ENCODE measurements at regions not wholly inside any gene's neighbourhood (a gene's known extent, or its start where the extent isn't known, plus 50 kb on each side); places are given as distances from the start of the nearest gene placed in this dataset.

DNA sequence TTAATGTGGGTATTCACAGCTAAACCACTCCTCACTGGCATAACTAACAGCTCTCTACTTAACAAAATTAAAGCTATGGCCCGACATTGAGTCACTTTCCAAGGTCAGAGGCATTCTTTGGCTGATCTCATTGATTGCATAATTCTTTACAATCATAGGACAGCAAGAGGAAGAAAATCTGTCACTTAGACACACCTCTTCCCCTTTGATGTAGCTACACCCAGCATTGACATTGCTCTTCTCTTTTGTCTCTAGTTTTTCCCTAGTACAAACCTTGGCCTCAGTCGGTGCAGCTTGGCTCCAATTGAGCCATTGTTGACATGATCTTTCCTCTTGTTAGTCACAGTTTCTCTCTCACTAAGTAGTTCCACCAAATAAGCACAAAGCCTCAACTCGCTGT is 313.3 kb upstream of the ACTRT1 start:
- H3K9me3 Mint-ChIP-seq, result no peaks in the 10 kb centered on the region
- DNase-seq (ENCODE audit: low spot score), result no peak
- no peaks in the 10 kb centered on the region for H3K4me1 Mint-ChIP-seq (ENCODE audit: low read depth)
- no peak overlapping the region for H3K4me3 Mint-ChIP-seq
- no peaks in the 10 kb centered on the region for H3K27me3 Mint-ChIP-seq (ENCODE audit: insufficient read depth)
- intact Hi-C loops (cut with micrococcal nuclease), result no loop called here
- no peak overlapping the region for H3K27ac Mint-ChIP-seq
- H3K36me3 Mint-ChIP-seq (ENCODE audit: low read depth), result no peaks in the 10 kb centered on the region

DNA sequence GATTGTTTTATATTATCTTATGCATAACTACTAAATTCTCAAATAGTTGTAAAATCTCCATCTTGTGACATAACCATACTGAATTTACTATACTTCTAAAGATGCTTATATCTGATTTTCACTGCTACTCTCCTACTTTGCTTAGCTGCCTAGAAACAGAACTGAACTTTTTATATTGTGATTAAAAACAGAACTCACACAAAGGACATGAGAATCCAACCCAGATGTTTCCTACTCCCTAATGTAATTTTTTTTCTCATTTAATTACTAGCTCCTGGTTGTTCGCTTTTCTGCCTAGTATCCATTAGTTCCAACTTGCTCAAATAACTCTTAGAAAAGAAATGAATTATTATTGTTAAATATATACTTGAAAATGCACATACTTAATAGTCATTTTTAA is 283.5 kb upstream of the ACTRT1 start:
- Mint-ChIP-seq H3K36me3 (ENCODE audit: low read depth) (no peaks in the 10 kb centered on the region), H3K9me3 (no peaks in the 10 kb centered on the region), H3K4me3 (no peak overlapping the region), H3K27me3 (ENCODE audit: insufficient read depth) (no peaks in the 10 kb centered on the region), H3K4me1 (ENCODE audit: low read depth) (no peaks in the 10 kb centered on the region), H3K27ac (no peak overlapping the region)
- intact Hi-C loops (cut with micrococcal nuclease), result no loop called here
- DNase-seq (ENCODE audit: low spot score), result no peak

DNA sequence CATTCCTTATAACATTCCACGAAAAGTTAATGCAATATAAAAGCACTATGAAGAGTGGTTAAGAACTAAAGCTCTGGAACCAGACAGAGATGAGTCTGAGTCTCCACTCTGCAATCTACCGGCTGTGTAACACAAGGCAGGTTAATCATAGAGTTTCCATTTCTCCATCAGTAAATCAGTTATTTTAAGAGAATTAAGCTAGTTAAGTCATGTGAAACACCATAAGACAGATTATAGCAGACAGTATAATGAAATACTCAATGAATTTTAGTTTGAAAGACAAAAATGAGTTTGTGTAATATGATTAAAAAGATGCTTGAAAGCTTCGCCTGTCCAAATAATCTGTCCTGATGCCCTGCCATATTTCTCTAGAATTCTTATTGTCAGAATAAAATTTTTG is 282.6 kb upstream of the ACTRT1 start:
- Mint-ChIP-seq H3K27ac (no peak overlapping the region), H3K36me3 (ENCODE audit: low read depth) (no peaks in the 10 kb centered on the region), H3K4me1 (ENCODE audit: low read depth) (no peaks in the 10 kb centered on the region), H3K4me3 (no peak overlapping the region), H3K9me3 (no peaks in the 10 kb centered on the region), H3K27me3 (ENCODE audit: insufficient read depth) (no peaks in the 10 kb centered on the region)
- DNase-seq (ENCODE audit: low spot score), result no peak
- intact Hi-C loops (cut with micrococcal nuclease), result no loop called here

DNA sequence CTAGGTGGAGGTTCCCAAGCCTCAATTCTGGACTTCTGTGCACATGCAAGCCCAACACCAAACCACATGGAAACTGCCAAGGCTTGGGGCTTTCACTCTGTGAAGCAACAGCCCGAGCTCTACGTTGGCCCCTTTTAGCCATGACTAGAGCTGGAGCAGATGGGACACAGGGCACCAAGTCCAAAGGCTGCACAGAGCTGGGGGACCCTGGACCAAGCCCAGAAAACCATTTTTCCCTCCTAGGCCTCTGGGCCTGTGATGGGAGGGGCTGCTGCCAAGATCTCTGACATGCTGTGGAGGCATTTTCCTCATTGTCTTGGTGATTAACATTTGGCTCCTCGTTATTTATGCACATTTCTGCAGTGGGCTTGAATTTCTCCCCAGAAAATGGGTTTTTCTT is 258.7 kb upstream of the ACTRT1 start:
- intact Hi-C loops (cut with micrococcal nuclease), result no loop called here
- H3K27ac Mint-ChIP-seq, result no peak overlapping the region

DNA sequence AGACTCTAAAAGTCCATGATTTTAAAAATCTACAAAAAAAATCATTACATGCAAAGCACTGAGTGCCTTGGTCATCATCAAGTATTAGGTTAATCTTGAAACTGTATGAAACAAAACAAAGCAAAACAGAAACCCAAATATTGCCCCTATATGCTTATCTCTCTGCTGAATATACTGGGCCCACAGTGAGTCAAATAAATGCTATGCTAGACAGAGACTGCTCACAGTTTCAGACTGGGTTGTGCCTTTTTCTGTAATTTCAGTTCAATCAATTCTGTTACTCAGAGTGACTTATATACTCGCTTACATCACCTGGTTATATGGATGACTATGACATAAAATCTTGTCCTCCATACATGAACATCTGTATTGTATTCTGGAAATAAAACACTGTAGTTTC is 257.1 kb upstream of the ACTRT1 start:
- intact Hi-C loops (cut with micrococcal nuclease), result no loop called here
- H3K27ac Mint-ChIP-seq, result no peak overlapping the region
- no peaks in the 10 kb centered on the region for H3K9me3 Mint-ChIP-seq
- no peaks in the 10 kb centered on the region for H3K4me1 Mint-ChIP-seq (ENCODE audit: low read depth)
- H3K4me3 Mint-ChIP-seq, result no peak overlapping the region
- DNase-seq (ENCODE audit: low spot score), result no peak
- no peaks in the 10 kb centered on the region for H3K27me3 Mint-ChIP-seq (ENCODE audit: insufficient read depth)
- H3K36me3 Mint-ChIP-seq (ENCODE audit: low read depth), result no peaks in the 10 kb centered on the region

More for the DNA sequence above, 258.7 kb upstream of the ACTRT1 start:
- no peak overlapping the region for H3K4me3 Mint-ChIP-seq
- no peaks in the 10 kb centered on the region for H3K4me1 Mint-ChIP-seq (ENCODE audit: low read depth)
- no peaks in the 10 kb centered on the region for H3K9me3 Mint-ChIP-seq
- no peaks in the 10 kb centered on the region for H3K36me3 Mint-ChIP-seq (ENCODE audit: low read depth)
- no peaks in the 10 kb centered on the region for H3K27me3 Mint-ChIP-seq (ENCODE audit: insufficient read depth)
- no peak for DNase-seq (ENCODE audit: low spot score)

DNA sequence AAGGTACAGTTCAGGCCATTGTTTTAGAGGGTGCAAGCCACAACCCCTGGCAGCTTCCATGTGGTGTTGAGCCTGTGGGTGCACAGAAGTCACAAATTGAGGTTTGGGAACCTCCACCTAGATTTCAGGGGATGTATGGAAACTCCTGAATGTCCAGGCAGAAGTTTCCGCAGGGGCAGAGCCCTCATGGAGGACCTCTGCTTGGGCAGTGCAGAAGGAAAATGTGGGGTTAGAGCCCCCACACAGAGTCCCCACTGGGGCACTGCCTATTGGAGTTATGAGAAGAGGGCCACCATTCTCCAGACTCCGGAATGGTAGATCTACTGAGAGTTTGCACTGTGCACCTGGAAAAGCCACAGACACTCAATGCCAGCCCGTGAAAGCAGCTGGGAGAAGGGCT is 242.0 kb upstream of the ACTRT1 start:
- H3K27me3 Mint-ChIP-seq (ENCODE audit: insufficient read depth), result no peaks in the 10 kb centered on the region
- intact Hi-C loops (cut with micrococcal nuclease), result no loop called here
- H3K36me3 Mint-ChIP-seq (ENCODE audit: low read depth), result no peaks in the 10 kb centered on the region

DNA sequence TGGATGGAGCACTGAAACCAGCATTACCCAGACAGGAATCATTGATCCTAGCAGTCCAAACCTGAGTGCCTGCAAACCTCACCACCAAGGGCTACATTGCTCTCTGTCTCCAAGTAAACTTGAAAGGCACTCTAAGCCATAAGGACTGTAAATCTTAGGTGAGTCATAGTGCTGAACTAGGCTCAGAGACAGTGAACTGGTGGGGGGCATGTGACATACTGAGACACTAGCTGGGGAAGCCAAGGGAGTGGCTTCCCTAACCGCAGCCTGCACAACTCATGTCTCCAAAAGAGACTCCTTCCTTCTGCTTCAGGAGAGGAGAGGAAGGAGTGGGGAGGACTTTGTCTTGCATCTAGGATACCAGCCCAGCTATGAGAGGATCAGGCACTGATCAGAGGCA is 235.5 kb upstream of the ACTRT1 start:
- H3K4me3 Mint-ChIP-seq, result no peak overlapping the region
- no peak overlapping the region for H3K27ac Mint-ChIP-seq
- intact Hi-C loops (cut with micrococcal nuclease), result no loop called here
- H3K36me3 Mint-ChIP-seq (ENCODE audit: low read depth), result no peaks in the 10 kb centered on the region
- H3K4me1 Mint-ChIP-seq (ENCODE audit: low read depth), result no peaks in the 10 kb centered on the region
- no peaks in the 10 kb centered on the region for H3K9me3 Mint-ChIP-seq
- H3K27me3 Mint-ChIP-seq (ENCODE audit: insufficient read depth), result no peaks in the 10 kb centered on the region
- no peak for DNase-seq (ENCODE audit: low spot score)

More for the DNA sequence above, 242.0 kb upstream of the ACTRT1 start:
- Mint-ChIP-seq H3K4me1 (ENCODE audit: low read depth) (no peaks in the 10 kb centered on the region), H3K4me3 (no peak overlapping the region), H3K27ac (no peak overlapping the region), H3K9me3 (no peaks in the 10 kb centered on the region)
- no peak for DNase-seq (ENCODE audit: low spot score)

DNA sequence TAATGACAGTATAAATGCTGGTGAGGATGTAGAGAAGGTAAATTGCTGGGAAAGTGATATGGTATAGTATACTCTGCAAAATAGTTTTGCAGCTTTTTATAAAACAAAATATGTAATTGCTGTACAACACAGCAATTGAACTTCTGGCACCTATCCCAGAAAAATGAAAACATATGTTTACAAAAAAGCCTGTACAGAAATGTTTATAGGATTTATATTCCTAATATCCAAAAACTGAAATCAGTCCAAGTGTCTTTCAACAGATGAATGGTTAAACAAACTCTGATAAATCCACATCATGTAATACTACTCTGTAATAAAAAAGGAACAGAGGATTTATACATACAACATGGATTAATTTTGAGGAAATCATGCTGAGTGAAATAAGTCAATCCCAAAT is 198.4 kb upstream of the ACTRT1 start:
- H3K36me3 Mint-ChIP-seq (ENCODE audit: low read depth), result no peaks in the 10 kb centered on the region
- H3K27me3 Mint-ChIP-seq (ENCODE audit: insufficient read depth), result no peaks in the 10 kb centered on the region
- no peak for DNase-seq (ENCODE audit: low spot score)
- H3K27ac Mint-ChIP-seq, result no peak overlapping the region
- H3K9me3 Mint-ChIP-seq, result no peaks in the 10 kb centered on the region
- intact Hi-C loops (cut with micrococcal nuclease), result no loop called here
- H3K4me3 Mint-ChIP-seq, result no peak overlapping the region
- H3K4me1 Mint-ChIP-seq (ENCODE audit: low read depth), result no peaks in the 10 kb centered on the region

DNA sequence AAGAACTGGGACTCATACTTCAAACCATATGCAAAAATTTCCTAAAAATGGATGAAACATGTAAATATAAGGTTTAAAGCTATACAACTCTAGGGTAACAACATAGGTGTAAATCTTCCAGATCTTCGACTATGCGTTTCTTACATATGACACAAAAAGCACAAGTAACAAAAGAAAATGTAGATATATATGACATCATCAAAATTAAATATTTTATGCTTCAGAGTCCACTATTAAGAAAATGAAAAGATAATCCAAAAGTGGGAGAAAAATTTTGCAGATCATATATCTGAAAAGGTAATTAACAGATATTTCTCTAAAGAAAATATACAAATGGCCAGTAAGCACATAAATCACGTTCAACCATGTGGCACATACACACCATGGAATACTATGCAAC is 164.2 kb upstream of the ACTRT1 start:
- H3K4me1 Mint-ChIP-seq (ENCODE audit: low read depth), result no peaks in the 10 kb centered on the region
- no peak overlapping the region for H3K27ac Mint-ChIP-seq
- H3K9me3 Mint-ChIP-seq, result no peaks in the 10 kb centered on the region
- intact Hi-C loops (cut with micrococcal nuclease), result no loop called here
- no peak overlapping the region for H3K4me3 Mint-ChIP-seq
- no peaks in the 10 kb centered on the region for H3K36me3 Mint-ChIP-seq (ENCODE audit: low read depth)
- H3K27me3 Mint-ChIP-seq (ENCODE audit: insufficient read depth), result no peaks in the 10 kb centered on the region
- DNase-seq (ENCODE audit: low spot score), result no peak

DNA sequence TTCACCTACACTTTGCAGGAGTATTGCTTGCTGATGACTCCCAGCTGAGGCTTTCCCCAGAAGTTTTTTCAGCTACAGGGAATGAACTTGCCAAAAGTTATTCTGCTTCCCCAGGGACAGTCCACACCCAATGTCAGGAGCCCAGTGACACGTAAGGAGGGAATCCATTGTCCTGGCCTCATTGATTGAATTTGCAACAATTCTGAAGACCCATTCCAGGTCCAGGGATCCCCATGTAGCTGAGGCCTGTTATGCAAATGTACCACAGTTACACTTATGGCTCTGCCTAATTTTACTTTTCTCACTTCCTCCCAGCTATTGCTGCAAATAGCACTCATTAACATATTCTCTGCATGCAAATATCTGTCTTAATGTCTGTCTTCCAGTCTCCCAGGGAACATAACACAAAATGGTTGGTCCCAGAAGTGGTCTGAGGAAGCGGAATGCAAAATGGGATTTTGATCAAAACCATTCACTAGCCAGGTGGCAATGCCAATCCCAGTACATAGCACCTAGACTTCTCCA is 113.7 kb upstream of the ACTRT1 start:
- Mint-ChIP-seq H3K36me3 (ENCODE audit: low read depth) (no peaks in the 10 kb centered on the region), H3K27me3 (ENCODE audit: insufficient read depth) (no peaks in the 10 kb centered on the region), H3K4me1 (ENCODE audit: low read depth) (no peaks in the 10 kb centered on the region), H3K9me3 (peaks cover 9% of the 10 kb centered on the region), H3K4me3 (no peak overlapping the region), H3K27ac (no peak overlapping the region)
- intact Hi-C loops (cut with micrococcal nuclease), result no loop called here
- DNase-seq (ENCODE audit: low spot score), result no peak

DNA sequence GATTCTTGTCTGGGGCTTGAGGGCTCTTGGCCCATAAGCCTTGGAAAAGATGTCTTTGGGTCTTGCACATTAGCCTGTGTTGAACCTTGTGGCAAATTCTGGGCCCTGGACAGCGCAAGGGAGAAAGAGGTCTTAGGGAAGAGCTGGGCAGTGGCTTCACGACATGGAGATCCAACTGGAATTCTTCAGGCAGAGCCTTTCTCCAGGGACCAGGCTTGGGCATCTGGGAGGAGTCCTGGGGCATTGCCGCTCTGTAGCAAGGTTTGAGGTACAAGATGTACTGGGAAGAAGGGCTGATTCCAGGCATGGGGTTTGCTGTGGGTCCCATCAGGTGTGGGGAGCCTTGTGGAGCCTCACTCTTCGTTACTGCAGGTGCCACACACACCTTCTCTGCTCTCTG is 104.0 kb upstream of the ACTRT1 start:
- DNase-seq (ENCODE audit: low spot score), result no peak
- intact Hi-C loops (cut with micrococcal nuclease), result no loop called here
- H3K9me3 Mint-ChIP-seq, result peaks cover 13% of the 10 kb centered on the region
- H3K4me3 Mint-ChIP-seq, result no peak overlapping the region
- H3K27ac Mint-ChIP-seq, result no peak overlapping the region
- H3K4me1 Mint-ChIP-seq (ENCODE audit: low read depth), result no peaks in the 10 kb centered on the region
- H3K36me3 Mint-ChIP-seq (ENCODE audit: low read depth), result no peaks in the 10 kb centered on the region
- no peaks in the 10 kb centered on the region for H3K27me3 Mint-ChIP-seq (ENCODE audit: insufficient read depth)

DNA sequence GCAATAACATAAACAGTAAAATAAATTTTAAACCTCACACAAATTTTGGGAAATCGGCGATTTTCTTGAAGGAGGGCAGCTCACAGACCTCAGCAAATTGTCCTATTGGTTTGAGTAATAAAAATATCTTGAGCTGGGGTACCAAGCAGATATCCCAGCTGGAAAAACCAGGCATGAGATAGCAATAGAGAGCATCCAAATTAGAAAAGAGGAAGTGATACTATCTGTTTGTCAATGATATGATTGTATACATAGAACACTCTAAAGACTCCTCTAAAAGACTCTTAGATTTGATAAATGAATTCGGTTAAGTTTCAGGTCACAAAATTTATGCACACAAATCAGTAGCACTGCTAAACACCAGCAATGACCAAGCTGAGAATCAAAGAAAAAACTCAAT is 90.5 kb upstream of the ACTRT1 start:
- Mint-ChIP-seq H3K27ac (no peak overlapping the region), H3K27me3 (ENCODE audit: insufficient read depth) (no peaks in the 10 kb centered on the region), H3K4me3 (no peak overlapping the region), H3K4me1 (ENCODE audit: low read depth) (no peaks in the 10 kb centered on the region), H3K9me3 (no peaks in the 10 kb centered on the region), H3K36me3 (ENCODE audit: low read depth) (no peaks in the 10 kb centered on the region)
- intact Hi-C loops (cut with micrococcal nuclease), result no loop called here
- no peak for DNase-seq (ENCODE audit: low spot score)

DNA sequence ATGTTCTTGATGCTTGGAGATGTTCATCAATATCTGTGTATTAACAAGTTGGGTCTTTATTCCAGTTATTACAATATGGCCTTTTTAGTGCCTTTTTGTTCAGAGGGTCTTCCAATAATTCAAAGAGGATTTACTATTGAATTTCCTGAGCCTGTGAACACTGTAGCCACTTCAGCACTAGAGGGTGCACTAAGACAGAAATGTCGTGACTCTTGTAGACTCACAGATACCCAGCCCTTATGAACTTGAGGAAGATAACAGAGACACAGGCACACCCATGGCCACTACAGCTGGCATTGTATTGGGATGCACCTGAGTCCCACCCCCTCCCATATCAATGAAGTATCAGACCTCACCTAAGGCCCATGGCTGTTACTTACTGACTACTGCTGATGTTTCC is 54.4 kb upstream of the ACTRT1 start:
- no peak overlapping the region for H3K27ac Mint-ChIP-seq
- DNase-seq (ENCODE audit: low spot score), result no peak
- no peaks in the 10 kb centered on the region for H3K36me3 Mint-ChIP-seq (ENCODE audit: low read depth)
- H3K4me1 Mint-ChIP-seq (ENCODE audit: low read depth), result no peaks in the 10 kb centered on the region
- no peaks in the 10 kb centered on the region for H3K9me3 Mint-ChIP-seq
- no peaks in the 10 kb centered on the region for H3K27me3 Mint-ChIP-seq (ENCODE audit: insufficient read depth)
- intact Hi-C loops (cut with micrococcal nuclease), result no loop called here
- H3K4me3 Mint-ChIP-seq, result no peak overlapping the region

DNA sequence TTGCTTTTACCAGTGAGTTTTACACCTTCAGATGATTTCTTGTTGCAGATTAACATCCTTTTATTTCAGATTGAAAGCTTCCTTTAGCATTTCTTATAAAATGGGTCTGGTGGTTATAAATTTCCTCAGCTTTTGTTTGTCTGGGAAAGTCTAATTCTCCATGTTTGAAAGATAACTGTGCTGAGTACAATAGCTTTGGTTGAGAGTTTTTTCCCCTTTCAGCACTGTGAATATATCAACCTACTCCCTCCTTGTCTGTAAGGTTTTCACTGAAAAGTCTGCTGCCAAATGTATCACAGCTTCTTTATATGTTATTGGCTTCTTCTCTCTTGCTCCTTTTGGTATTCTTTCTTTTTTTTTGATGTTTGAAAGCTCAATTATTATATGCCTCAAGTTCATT is 53.5 kb upstream of the ACTRT1 start:
- H3K27me3 Mint-ChIP-seq (ENCODE audit: insufficient read depth), result no peaks in the 10 kb centered on the region
- no peaks in the 10 kb centered on the region for H3K36me3 Mint-ChIP-seq (ENCODE audit: low read depth)
- H3K27ac Mint-ChIP-seq, result no peak overlapping the region
- H3K4me1 Mint-ChIP-seq (ENCODE audit: low read depth), result no peaks in the 10 kb centered on the region
- no peak overlapping the region for H3K4me3 Mint-ChIP-seq
- no peak for DNase-seq (ENCODE audit: low spot score)
- H3K9me3 Mint-ChIP-seq, result no peaks in the 10 kb centered on the region
- intact Hi-C loops (cut with micrococcal nuclease), result no loop called here

Data from activated T-helper 1 cell treated with anti-CD3 and anti-CD28 coated beads, Interleukin-12 subunit alpha, Interleukin-12 subunit beta, Interleukin-2, Interleukin-4 antibody, amounts not matched to agents 30 ng/mL and 10 ng/mL and 1 ng/mL, durations not matched to agents 14 hours and 24 hours and 36 hours (primary cell).